ENCODE measurements at regions not wholly inside any gene's neighbourhood (a gene's known extent, or its start where the extent isn't known, plus 50 kb on each side); places are given as distances from the start of the nearest gene placed in this dataset.

- no peak for TF ChIP-seq CTCF (conservative IDR thresholded peaks at IDR 0.05; ENCODE audit: low read depth, low read length)
- no peak for TF ChIP-seq EZH2 (IDR thresholded peaks at IDR 0.05; ENCODE audit: low read length, unreplicated experiment)
- no peak for TF ChIP-seq EZH2phosphoT487 (IDR thresholded peaks at IDR 0.05; ENCODE audit: borderline replicate concordance, low read length)
Observed at GRCh38 chr18:41266616-41267015, 688.4 kb upstream of the PIK3C3 start.
